ENCODE measurements at regions not wholly inside any gene's neighbourhood (a gene's known extent, or its start where the extent isn't known, plus 50 kb on each side); places are given as distances from the start of the nearest gene placed in this dataset.

DNA sequence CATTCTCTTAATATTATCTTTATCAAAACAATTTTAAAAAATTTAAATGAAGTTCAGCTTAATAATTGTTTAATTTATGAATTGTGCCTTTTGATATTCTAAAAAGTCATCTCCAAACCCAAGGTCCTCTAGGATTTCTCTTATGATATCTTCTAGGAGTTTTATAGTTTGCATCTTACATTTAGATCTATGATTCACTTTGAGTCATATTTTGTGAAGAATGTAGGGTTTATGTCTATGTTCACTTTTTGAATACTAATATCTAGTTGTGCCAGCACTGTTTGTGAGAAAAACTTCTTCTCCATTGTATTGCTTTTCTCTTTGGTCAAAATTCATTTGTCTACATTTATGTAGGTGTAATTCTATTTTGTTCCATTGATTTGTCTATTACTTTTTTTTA is 1068.4 kb upstream of the SPRY2 start:
- TF ChIP-seq, protein P1, sequence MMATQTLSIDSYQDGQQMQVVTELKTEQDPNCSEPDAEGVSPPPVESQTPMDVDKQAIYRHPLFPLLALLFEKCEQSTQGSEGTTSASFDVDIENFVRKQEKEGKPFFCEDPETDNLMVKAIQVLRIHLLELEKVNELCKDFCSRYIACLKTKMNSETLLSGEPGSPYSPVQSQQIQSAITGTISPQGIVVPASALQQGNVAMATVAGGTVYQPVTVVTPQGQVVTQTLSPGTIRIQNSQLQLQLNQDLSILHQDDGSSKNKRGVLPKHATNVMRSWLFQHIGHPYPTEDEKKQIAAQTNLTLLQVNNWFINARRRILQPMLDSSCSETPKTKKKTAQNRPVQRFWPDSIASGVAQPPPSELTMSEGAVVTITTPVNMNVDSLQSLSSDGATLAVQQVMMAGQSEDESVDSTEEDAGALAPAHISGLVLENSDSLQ (IDR thresholded peaks at IDR 0.05): no peak
- TF ChIP-seq NFRKB (IDR thresholded peaks at IDR 0.05) (no peak), L3MBTL2 (conservative IDR thresholded peaks at IDR 0.05) (no peak), TARDBP (IDR thresholded peaks at IDR 0.05) (no peak), ZNF384 (IDR thresholded peaks at IDR 0.05) (no peak), ELF4 (IDR thresholded peaks at IDR 0.05) (no peak), ARNT (IDR thresholded peaks at IDR 0.05) (no peak), SUZ12 (IDR thresholded peaks at IDR 0.05) (no peak), BHLHE40 (IDR thresholded peaks at IDR 0.05; ENCODE audit: borderline replicate concordance) (no peak), FOXM1 (IDR thresholded peaks at IDR 0.05; ENCODE audit: borderline replicate concordance) (no peak), FOXA1 (IDR thresholded peaks at IDR 0.05) (no peak), SP1 (IDR thresholded peaks at IDR 0.05) (no peak), HDGF (IDR thresholded peaks at IDR 0.05; ENCODE audit: borderline replicate concordance) (no peak), LEF1 (IDR thresholded peaks at IDR 0.05; ENCODE audit: borderline replicate concordance) (no peak)
